ENCODE measurements at regions not wholly inside any gene's neighbourhood (a gene's known extent, or its start where the extent isn't known, plus 50 kb on each side); places are given as distances from the start of the nearest gene placed in this dataset.

- TF ChIP-seq CTCF (conservative IDR thresholded peaks at IDR 0.05 in 1 of 2, IDR thresholded peaks at IDR 0.05 in 1 of 2; ENCODE audit: low read depth in 1 of 2, low read length in 2 of 2) (no peak), EZH2 (IDR thresholded peaks at IDR 0.05; ENCODE audit: low read length, missing control alignments) (no peak)
- Histone ChIP-seq H2AFZ (ENCODE audit: low read length) (no peak overlapping the region), H4K20me1 (ENCODE audit: control insufficient read depth, extremely low read depth, insufficient read depth, low read length) (no peaks in the 10 kb centered on the region)
Measured at GRCh38 chr1:218796773-218797172, 376.9 kb upstream of the LYPLAL1 start.

GRCh38 chr1:218802799-218803198 is 370.9 kb upstream of the LYPLAL1 start:
- no peaks in the 10 kb centered on the region for H3K36me3 ChIP-seq (ENCODE audit: control insufficient read depth, insufficient read depth, low read length)
- H3K4me1 ChIP-seq (ENCODE audit: control insufficient read depth, extremely low read depth, insufficient read depth, low read length): no peaks in the 10 kb centered on the region
- DNase-seq (ENCODE audit: low read depth in 2 of 2): no peak
- no peaks in the 10 kb centered on the region for H3K9me3 ChIP-seq (ENCODE audit: control insufficient read depth, insufficient read depth, low read depth, low read length)
- H3K4me2 ChIP-seq (ENCODE audit: extremely low read depth, insufficient read depth, low read length): no peak overlapping the region
- H4K20me1 ChIP-seq (ENCODE audit: control insufficient read depth, extremely low read depth, insufficient read depth, low read length): no peaks in the 10 kb centered on the region
- H3K79me2 ChIP-seq (ENCODE audit: control insufficient read depth, insufficient read depth, low read length): no peaks in the 10 kb centered on the region
- H3K9ac ChIP-seq (ENCODE audit: insufficient read depth, low read length): no peak overlapping the region
- H2AFZ ChIP-seq (ENCODE audit: low read length): no peak overlapping the region
- TF ChIP-seq EZH2 (IDR thresholded peaks at IDR 0.05; ENCODE audit: low read length, missing control alignments) (no peak), CTCF (conservative IDR thresholded peaks at IDR 0.05 in 1 of 2, IDR thresholded peaks at IDR 0.05 in 1 of 2; ENCODE audit: low read depth in 1 of 2, low read length in 2 of 2) (no peak)
- no peaks in the 10 kb centered on the region for H3K27me3 ChIP-seq (ENCODE audit: control insufficient read depth, insufficient read depth, low read length)
- no peak overlapping the region for H3K4me3 ChIP-seq (replicated peaks in 1 of 4; ENCODE audit: control extremely low read depth in 1 of 4, insufficient read depth in 1 of 4, low read depth in 3 of 4, low read length in 4 of 4)
- no peak overlapping the region for H3K27ac ChIP-seq (ENCODE audit: insufficient read depth, low read length)

More at GRCh38 chr1:218796773-218797172, 376.9 kb upstream of the LYPLAL1 start:
- Histone ChIP-seq H3K9ac (ENCODE audit: insufficient read depth, low read length) (no peak overlapping the region), H3K36me3 (ENCODE audit: control insufficient read depth, insufficient read depth, low read length) (no peaks in the 10 kb centered on the region), H3K79me2 (ENCODE audit: control insufficient read depth, insufficient read depth, low read length) (no peaks in the 10 kb centered on the region), H3K27ac (ENCODE audit: insufficient read depth, low read length) (no peak overlapping the region), H3K4me2 (ENCODE audit: extremely low read depth, insufficient read depth, low read length) (no peak overlapping the region), H3K9me3 (ENCODE audit: control insufficient read depth, insufficient read depth, low read depth, low read length) (no peaks in the 10 kb centered on the region), H3K4me3 (replicated peaks in 1 of 4; ENCODE audit: control extremely low read depth in 1 of 4, insufficient read depth in 1 of 4, low read depth in 3 of 4, low read length in 4 of 4) (no peak overlapping the region), H3K27me3 (ENCODE audit: control insufficient read depth, insufficient read depth, low read length) (no peaks in the 10 kb centered on the region), H3K4me1 (ENCODE audit: control insufficient read depth, extremely low read depth, insufficient read depth, low read length) (no peaks in the 10 kb centered on the region)
- no peak for DNase-seq (ENCODE audit: low read depth in 2 of 2)

GRCh38 chr1:218803351-218803997 is 370.2 kb upstream of the LYPLAL1 start:
- no peak overlapping the region for H3K27ac ChIP-seq (ENCODE audit: insufficient read depth, low read length)
- no peak for DNase-seq (ENCODE audit: low read depth in 2 of 2)
- no peak overlapping the region for H3K4me3 ChIP-seq (replicated peaks in 1 of 4; ENCODE audit: control extremely low read depth in 1 of 4, insufficient read depth in 1 of 4, low read depth in 3 of 4, low read length in 4 of 4)
- no peak overlapping the region for H3K4me2 ChIP-seq (ENCODE audit: extremely low read depth, insufficient read depth, low read length)
- no peaks in the 10 kb centered on the region for H3K36me3 ChIP-seq (ENCODE audit: control insufficient read depth, insufficient read depth, low read length)
- TF ChIP-seq EZH2 (IDR thresholded peaks at IDR 0.05; ENCODE audit: low read length, missing control alignments) (no peak), CTCF (conservative IDR thresholded peaks at IDR 0.05 in 1 of 2, IDR thresholded peaks at IDR 0.05 in 1 of 2; ENCODE audit: low read depth in 1 of 2, low read length in 2 of 2) (no peak)
- no peaks in the 10 kb centered on the region for H3K9me3 ChIP-seq (ENCODE audit: control insufficient read depth, insufficient read depth, low read depth, low read length)
- no peaks in the 10 kb centered on the region for H3K79me2 ChIP-seq (ENCODE audit: control insufficient read depth, insufficient read depth, low read length)
- no peak overlapping the region for H2AFZ ChIP-seq (ENCODE audit: low read length)
- no peak overlapping the region for H3K9ac ChIP-seq (ENCODE audit: insufficient read depth, low read length)
- no peaks in the 10 kb centered on the region for H3K27me3 ChIP-seq (ENCODE audit: control insufficient read depth, insufficient read depth, low read length)
- no peaks in the 10 kb centered on the region for H4K20me1 ChIP-seq (ENCODE audit: control insufficient read depth, extremely low read depth, insufficient read depth, low read length)
- no peaks in the 10 kb centered on the region for H3K4me1 ChIP-seq (ENCODE audit: control insufficient read depth, extremely low read depth, insufficient read depth, low read length)
